22Rv1 (cell line): ENCODE measurements at regions not wholly inside any gene's neighbourhood (a gene's known extent, or its start where the extent isn't known, plus 50 kb on each side); places are given as distances from the start of the nearest gene placed in this dataset.

Source experiments
- H3K27ac ChIP-seq: fragments of 450-650 bp; 2 replicates; pipeline ENCODE4 v1.5.1; 2017
- CTCF ChIP-seq: fragments of 450-650 bp; IDR thresholded peaks from 2 replicates; pipeline ENCODE4 v1.5.1; 2017; ENCODE audit warnings: mild to moderate bottlenecking
- ZFX ChIP-seq: fragments of 450-650 bp; IDR thresholded peaks from 2 replicates; pipeline ENCODE4 v1.6.1; 2017; ENCODE audit warnings: antibody characterized with exemption, borderline replicate concordance

DNA sequence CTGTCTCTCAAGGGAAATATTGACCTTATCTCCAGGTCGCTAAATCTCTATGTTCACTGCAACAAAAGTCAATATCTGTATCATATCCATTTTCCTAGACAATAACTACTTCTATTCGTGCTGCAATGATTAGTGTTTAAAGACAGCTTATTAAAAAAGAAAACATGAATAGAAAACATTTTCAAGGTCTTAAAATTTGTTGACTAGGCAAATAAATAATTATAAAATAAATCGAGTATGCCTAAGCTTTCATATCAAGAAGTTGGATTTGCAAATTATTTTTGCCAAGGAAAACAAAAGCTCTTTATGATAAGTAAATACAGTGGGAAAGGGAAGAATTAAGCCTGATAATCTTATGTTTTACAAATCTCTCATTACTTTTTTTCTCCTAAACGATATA lies 428.5 kb downstream of the NUP35 start:
- no peak overlapping the region for H3K27ac ChIP-seq
- TF ChIP-seq ZFX (no peak), CTCF (no peak)

DNA sequence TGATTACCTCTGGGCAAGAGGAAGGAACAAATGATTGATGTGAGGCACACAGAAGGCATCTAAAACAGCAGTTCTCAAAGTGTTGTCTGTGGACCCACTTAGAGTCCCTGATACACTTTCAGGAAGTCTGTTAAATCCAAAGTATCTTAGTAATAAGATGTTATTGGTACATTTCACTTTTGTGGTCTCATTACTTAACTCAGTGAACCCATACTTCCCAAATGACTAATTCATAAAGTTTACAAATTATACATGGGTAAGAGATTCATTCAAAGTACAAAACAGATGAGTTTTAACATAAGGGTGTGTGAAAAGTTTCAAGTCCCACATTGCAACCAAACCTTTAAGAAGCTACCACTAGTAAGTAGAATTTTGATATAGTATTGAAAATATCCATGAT lies 440.5 kb downstream of the NUP35 start:
- no peak overlapping the region for H3K27ac ChIP-seq
- TF ChIP-seq ZFX, result no peak
- no peak for TF ChIP-seq CTCF

DNA sequence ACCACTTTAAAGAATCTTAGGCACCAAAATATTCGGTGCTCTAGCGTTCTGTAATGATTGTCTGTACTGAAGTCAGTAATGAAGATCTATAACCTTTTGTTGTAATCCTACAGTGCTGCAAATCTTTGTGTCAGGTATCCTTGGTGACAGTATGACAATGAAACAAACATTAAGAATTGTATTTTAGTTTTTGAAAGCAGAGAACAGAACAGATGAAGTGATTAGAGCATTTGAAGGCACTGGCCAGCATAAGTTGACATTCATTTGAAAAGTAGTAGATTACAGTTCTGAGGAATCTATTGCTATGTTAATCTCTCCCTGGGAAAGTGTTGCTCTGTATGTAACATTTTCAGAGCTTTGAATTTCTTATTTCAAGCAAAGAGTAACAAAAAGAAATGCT lies 451.2 kb downstream of the NUP35 start:
- TF ChIP-seq CTCF (no peak), ZFX (no peak)
- no peak overlapping the region for H3K27ac ChIP-seq

- H3K27ac ChIP-seq, result no peak overlapping the region
- TF ChIP-seq ZFX, result no peak
- TF ChIP-seq CTCF, result no peak
Measured at GRCh38 chr2:183579686-183580085, 455.4 kb downstream of the NUP35 start.

GRCh38 chr2:183592271-183592670 lies 468.0 kb downstream of the NUP35 start:
- TF ChIP-seq ZFX (no peak), CTCF (no peak)
- no peak overlapping the region for H3K27ac ChIP-seq

DNA sequence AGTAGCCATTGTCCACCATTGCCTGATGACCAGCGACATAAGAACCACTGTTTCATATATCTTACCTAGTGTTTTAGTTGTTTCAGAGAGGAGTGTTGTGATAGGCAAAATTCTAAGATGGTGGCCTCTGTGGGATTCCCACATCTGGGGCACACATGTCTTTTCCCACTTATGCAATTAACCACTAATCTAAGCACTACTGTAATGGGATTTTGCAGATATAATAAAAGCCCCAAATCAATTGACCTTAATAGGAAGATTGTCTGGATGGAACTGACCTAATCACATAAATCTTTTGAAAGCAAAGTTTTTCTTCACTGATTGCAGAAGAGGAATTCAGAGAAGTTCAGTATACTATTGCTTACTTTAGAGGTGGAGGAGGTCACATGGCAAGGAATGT lies 469.9 kb downstream of the NUP35 start:
- no peak for TF ChIP-seq CTCF
- no peak for TF ChIP-seq ZFX
- no peak overlapping the region for H3K27ac ChIP-seq

GRCh38 chr2:183597841-183598240 lies 473.6 kb downstream of the NUP35 start:
- TF ChIP-seq ZFX (no peak), CTCF (no peak)
- no peak overlapping the region for H3K27ac ChIP-seq
